ENCODE measurements at regions not wholly inside any gene's neighbourhood (a gene's known extent, or its start where the extent isn't known, plus 50 kb on each side); places are given as distances from the start of the nearest gene placed in this dataset.

DNA sequence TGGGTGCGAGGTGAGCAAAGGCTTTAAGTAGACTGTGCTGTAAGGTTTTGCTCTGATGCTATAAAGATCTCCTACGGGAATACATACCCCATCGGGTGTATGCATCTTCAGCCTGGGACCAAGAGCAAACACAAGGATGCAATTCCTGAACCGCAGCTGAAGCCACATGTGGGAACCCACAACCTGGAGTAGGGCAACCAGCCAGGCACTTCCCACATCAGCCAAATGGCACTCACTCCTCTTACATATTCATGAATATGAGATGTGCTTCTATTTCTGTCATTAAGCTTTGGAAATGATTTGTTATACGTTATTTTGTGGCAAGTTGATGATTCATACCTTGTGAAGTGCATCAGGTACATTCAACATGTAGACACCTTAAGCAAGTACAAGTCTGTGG is 619.2 kb downstream of the C6orf118 start:
- H3K4me3 ChIP-seq (replicated peaks in 1 of 3; ENCODE audit: insufficient read depth in 1 of 3, low read depth in 2 of 3, low read length in 3 of 3), result no peak overlapping the region
- no peak overlapping the region for H2AFZ ChIP-seq (ENCODE audit: low read length)
- ChIA-PET CTCF (ENCODE audit: low intra/inter-chr PET ratio, low total read pairs) (no interaction called here), POLR2A (no interaction called here)
- H3K27ac ChIP-seq (ENCODE audit: extremely low read length, insufficient read depth, low read length), result no peak overlapping the region
- peaks cover 87% of the 10 kb centered on the region for H3K9me3 ChIP-seq (ENCODE audit: low read length)
- intact Hi-C loops (cut with micrococcal nuclease; ENCODE audit: unreplicated experiment) (no loop called here), in situ Hi-C loops (cut with HindIII; ENCODE audit: extremely low pct_ligation_motif_present, low pct_unique_long_range_greater_than_20kb) (no loop called here)
- ATAC-seq (no peak), DNase-seq (ENCODE audit: low spot score) (no peak), FAIRE-seq (no peak)
- H4K20me1 ChIP-seq (ENCODE audit: insufficient read depth, low read length), result no peaks in the 10 kb centered on the region
- no peak overlapping the region for H3K4me2 ChIP-seq (ENCODE audit: low read depth, low read length)
- no peaks in the 10 kb centered on the region for H3K27me3 ChIP-seq (ENCODE audit: control insufficient read depth in 1 of 2, insufficient read depth in 2 of 2, low read length in 2 of 2)
- no peaks in the 10 kb centered on the region for H3K4me1 ChIP-seq (ENCODE audit: insufficient read depth, low read length)
- BruUV-seq (replicated peaks), result no TSS peak
- TF ChIP-seq RCOR2 (CRISPR knock-in tag; IDR thresholded peaks at IDR 0.05) (no peak), KAT2B (IDR thresholded peaks at IDR 0.05; ENCODE audit: borderline replicate concordance, low read depth, low read length) (no peak), BRCA1 (CRISPR knock-in tag; IDR thresholded peaks at IDR 0.05) (no peak), PHB2 (IDR thresholded peaks at IDR 0.05; ENCODE audit: partially characterized antibody) (no peak), SP1 (IDR thresholded peaks at IDR 0.05) (no peak), SP1 (CRISPR knock-in tag; IDR thresholded peaks at IDR 0.05) (no peak), ZNF34 (CRISPR knock-in tag; IDR thresholded peaks at IDR 0.05; ENCODE audit: borderline replicate concordance) (no peak), ZFX (CRISPR knock-in tag; IDR thresholded peaks at IDR 0.05; ENCODE audit: low read depth) (no peak)
- TF ChIP-seq, protein P1, sequence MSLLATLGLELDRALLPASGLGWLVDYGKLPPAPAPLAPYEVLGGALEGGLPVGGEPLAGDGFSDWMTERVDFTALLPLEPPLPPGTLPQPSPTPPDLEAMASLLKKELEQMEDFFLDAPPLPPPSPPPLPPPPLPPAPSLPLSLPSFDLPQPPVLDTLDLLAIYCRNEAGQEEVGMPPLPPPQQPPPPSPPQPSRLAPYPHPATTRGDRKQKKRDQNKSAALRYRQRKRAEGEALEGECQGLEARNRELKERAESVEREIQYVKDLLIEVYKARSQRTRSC (CRISPR knock-in tag; IDR thresholded peaks at IDR 0.05; ENCODE audit: low read depth), result no peak
- H3K9ac ChIP-seq (ENCODE audit: insufficient read depth, low read depth, low read length), result no peak overlapping the region
- WGBS (ENCODE audit: low lambda C conversion rate), result 29% methylated on average over 5 of the region's 5 CpGs
- no peaks in the 10 kb centered on the region for H3K36me3 ChIP-seq (replicated peaks in 1 of 2; ENCODE audit: control insufficient read depth in 1 of 2, insufficient read depth in 2 of 2, low read length in 2 of 2)
- no peaks in the 10 kb centered on the region for H3K79me2 ChIP-seq (ENCODE audit: insufficient read depth, low read length)

DNA sequence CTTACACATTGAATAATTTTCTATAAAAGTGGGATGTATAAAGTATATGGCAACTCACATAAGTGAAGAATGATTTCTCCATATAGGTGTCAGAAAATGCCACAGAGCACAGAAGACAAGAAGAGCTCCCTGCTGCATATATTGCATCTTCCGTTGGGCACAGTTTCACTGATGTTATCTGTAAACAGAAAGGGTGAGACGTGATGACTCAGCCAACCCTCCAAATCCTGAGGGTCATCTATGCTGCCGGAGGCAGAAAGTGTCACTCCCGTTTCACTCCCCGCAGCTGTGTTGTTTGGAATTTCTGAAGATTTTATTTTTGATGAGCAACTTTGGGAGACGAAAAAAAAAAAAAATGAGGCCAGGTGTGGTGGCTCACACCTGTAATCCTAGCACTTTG is 644.1 kb downstream of the C6orf118 start:
- in situ Hi-C loops (cut with HindIII; ENCODE audit: extremely low pct_ligation_motif_present, low pct_unique_long_range_greater_than_20kb), result no loop called here
- 11% methylated on average over 6 of the region's 6 CpGs for WGBS (ENCODE audit: low lambda C conversion rate)
- ATAC-seq (no peak), DNase-seq (ENCODE audit: low spot score) (no peak), FAIRE-seq (no peak)
- H3K27ac ChIP-seq (ENCODE audit: extremely low read length, insufficient read depth, low read length), result no peak overlapping the region
- peaks cover 94% of the 10 kb centered on the region for H3K9me3 ChIP-seq (ENCODE audit: low read length)
- H3K27me3 ChIP-seq (ENCODE audit: control insufficient read depth in 1 of 2, insufficient read depth in 2 of 2, low read length in 2 of 2), result no peaks in the 10 kb centered on the region
- BruUV-seq (replicated peaks), result no TSS peak
- H3K36me3 ChIP-seq (replicated peaks in 1 of 2; ENCODE audit: control insufficient read depth in 1 of 2, insufficient read depth in 2 of 2, low read length in 2 of 2), result no peaks in the 10 kb centered on the region
- no peak overlapping the region for H3K4me3 ChIP-seq (replicated peaks in 1 of 3; ENCODE audit: insufficient read depth in 1 of 3, low read depth in 2 of 3, low read length in 3 of 3)
- H2AFZ ChIP-seq (ENCODE audit: low read length), result no peak overlapping the region
- no peak overlapping the region for H3K9ac ChIP-seq (ENCODE audit: insufficient read depth, low read depth, low read length)
- CTCF ChIA-PET (ENCODE audit: low intra/inter-chr PET ratio, low total read pairs), result no interaction called here
- H3K79me2 ChIP-seq (ENCODE audit: insufficient read depth, low read length), result no peaks in the 10 kb centered on the region
- no peaks in the 10 kb centered on the region for H3K4me1 ChIP-seq (ENCODE audit: insufficient read depth, low read length)
- H3K4me2 ChIP-seq (ENCODE audit: low read depth, low read length), result no peak overlapping the region
- intact Hi-C loops (cut with micrococcal nuclease; ENCODE audit: unreplicated experiment), result no loop called here
- POLR2A ChIA-PET, result no interaction called here
- no peaks in the 10 kb centered on the region for H4K20me1 ChIP-seq (ENCODE audit: insufficient read depth, low read length)
- TF ChIP-seq PAX8 (CRISPR knock-in tag; IDR thresholded peaks at IDR 0.05; ENCODE audit: borderline replicate concordance) (no peak), HHEX (CRISPR knock-in tag; IDR thresholded peaks at IDR 0.05) (no peak), KDM6A (CRISPR knock-in tag; IDR thresholded peaks at IDR 0.05; ENCODE audit: low read depth) (no peak), MAZ (IDR thresholded peaks at IDR 0.05; ENCODE audit: borderline replicate concordance, low read depth, low read length) (no peak), MAZ (CRISPR knock-in tag; IDR thresholded peaks at IDR 0.05; ENCODE audit: low read depth) (no peak), ZMYM2 (CRISPR knock-in tag; IDR thresholded peaks at IDR 0.05) (no peak)
- TF ChIP-seq, protein P2, sequence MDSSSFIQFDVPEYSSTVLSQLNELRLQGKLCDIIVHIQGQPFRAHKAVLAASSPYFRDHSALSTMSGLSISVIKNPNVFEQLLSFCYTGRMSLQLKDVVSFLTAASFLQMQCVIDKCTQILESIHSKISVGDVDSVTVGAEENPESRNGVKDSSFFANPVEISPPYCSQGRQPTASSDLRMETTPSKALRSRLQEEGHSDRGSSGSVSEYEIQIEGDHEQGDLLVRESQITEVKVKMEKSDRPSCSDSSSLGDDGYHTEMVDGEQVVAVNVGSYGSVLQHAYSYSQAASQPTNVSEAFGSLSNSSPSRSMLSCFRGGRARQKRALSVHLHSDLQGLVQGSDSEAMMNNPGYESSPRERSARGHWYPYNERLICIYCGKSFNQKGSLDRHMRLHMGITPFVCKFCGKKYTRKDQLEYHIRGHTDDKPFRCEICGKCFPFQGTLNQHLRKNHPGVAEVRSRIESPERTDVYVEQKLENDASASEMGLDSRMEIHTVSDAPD (CRISPR knock-in tag; IDR thresholded peaks at IDR 0.05), result no peak
- TF ChIP-seq, protein P3, sequence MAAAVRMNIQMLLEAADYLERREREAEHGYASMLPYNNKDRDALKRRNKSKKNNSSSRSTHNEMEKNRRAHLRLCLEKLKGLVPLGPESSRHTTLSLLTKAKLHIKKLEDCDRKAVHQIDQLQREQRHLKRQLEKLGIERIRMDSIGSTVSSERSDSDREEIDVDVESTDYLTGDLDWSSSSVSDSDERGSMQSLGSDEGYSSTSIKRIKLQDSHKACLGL (CRISPR knock-in tag; IDR thresholded peaks at IDR 0.05), result no peak
- TF ChIP-seq, protein P4, sequence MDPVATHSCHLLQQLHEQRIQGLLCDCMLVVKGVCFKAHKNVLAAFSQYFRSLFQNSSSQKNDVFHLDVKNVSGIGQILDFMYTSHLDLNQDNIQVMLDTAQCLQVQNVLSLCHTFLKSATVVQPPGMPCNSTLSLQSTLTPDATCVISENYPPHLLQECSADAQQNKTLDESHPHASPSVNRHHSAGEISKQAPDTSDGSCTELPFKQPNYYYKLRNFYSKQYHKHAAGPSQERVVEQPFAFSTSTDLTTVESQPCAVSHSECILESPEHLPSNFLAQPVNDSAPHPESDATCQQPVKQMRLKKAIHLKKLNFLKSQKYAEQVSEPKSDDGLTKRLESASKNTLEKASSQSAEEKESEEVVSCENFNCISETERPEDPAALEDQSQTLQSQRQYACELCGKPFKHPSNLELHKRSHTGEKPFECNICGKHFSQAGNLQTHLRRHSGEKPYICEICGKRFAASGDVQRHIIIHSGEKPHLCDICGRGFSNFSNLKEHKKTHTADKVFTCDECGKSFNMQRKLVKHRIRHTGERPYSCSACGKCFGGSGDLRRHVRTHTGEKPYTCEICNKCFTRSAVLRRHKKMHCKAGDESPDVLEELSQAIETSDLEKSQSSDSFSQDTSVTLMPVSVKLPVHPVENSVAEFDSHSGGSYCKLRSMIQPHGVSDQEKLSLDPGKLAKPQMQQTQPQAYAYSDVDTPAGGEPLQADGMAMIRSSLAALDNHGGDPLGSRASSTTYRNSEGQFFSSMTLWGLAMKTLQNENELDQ (CRISPR knock-in tag; IDR thresholded peaks at IDR 0.05; ENCODE audit: borderline replicate concordance), result no peak

Measured in HepG2 (cell line).